CD4-positive, alpha-beta T cell treated with Interleukin-12 subunit alpha and Interleukin-12 subunit beta, for 1 hour (primary cell): ENCODE measurements at regions not wholly inside any gene's neighbourhood (a gene's known extent, or its start where the extent isn't known, plus 50 kb on each side); places are given as distances from the start of the nearest gene placed in this dataset.

ENCODE experiments used
- DNase-seq: peaks from one replicate; pipeline ENCODE4 v3.0.0-alpha.2; 2020

GRCh38 chr7:148950806-148951205 is 66.7 kb upstream of the EZH2 start:
- no peak for DNase-seq

DNA sequence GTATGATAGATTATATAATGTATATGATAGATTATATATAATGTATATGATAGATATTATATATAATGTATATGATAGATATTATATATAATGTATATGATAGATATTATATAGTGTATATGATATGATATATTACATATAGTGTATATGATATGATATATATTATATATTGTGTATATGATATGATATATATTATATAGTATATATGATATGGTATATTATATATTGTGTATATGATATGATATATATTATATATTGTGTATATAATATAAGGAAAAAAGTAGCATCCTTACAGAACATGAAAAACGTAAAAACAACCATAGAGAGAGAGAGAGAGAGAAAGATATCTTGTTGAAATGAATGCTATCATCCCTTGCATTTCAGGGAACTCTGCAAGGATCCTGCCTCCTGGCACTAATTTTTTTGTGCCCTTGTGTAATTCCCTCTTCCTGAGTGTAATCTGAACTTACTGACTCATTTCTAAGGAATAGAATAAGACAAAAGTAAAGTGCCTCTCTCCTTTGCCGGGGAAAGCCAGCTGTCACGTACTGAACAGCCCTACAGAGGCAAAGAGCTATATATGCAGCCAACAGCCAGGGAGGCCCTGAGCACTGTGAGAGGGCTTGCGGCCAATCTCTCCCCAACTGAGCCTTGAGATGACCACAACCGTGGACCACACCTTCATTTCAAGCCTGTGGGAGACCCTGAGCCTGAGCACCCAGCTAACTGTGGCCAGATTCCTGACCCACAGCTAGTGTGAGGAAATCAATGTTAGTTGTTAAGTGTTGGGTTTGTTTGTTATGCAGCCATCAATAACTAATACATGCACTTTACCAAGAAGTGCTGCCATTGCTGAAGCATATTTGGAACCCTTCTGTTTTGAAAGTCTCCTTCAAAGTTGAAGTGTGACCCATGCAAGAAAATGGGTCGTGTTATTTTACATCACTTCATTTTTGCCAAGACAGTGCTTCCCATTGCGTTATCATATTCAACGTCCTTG is 61.1 kb upstream of the EZH2 start:
- no peak for DNase-seq

- DNase-seq: peak; percentile 73
Observed at GRCh38 chr7:148941598-148942275, 57.6 kb upstream of the EZH2 start.

- peak; percentile 80 for DNase-seq
Observed at GRCh38 chr7:148940702-148941597, 56.9 kb upstream of the EZH2 start.

DNA sequence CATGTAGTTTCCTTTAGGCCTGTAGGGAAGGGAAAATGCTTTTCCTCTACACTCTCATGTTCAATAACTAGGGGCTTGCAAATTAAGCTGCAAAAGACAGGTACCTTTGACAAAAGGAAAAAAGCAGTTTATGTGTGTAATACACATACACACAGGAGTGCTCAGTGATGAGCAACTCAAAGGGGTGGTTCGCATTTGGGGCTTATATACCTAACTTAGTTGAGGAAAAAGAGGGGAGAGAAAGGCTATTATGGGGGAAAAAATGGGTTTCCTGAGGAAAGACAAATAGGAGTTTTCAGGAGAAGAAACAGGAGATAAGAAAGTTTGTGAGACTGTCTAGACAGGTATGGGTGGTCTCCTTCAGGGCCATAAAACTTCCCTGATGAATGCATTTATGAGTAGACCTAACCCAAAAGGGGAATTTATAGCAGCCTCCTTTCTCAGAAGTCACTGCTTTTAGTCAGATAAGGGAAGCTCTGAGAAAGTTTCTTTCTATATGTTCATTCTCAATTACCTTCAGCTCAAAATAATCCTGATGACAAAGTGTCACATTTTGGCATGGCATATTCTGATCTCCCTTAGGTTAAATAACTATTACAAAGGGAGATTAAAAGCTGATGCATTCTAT is 55.2 kb upstream of the EZH2 start:
- no peak for DNase-seq

DNA sequence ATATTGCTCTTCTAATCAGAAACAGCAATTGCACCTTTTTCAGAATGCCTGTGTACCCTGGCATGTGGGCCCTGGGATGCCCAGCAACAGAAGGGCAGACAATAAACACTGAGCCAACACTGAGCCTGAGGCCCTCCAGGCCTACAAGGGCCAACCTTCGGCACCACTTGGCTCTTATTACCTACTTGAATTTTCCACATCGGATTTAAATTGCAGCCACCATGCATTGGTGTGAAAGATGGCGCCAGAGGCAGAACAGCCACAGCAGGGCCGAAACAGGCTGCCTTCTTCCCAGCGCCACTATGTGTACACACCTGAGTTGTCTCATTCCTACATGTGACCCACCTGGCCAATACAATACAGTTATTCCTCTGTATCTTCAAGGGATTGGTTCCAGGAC is 51.4 kb upstream of the EZH2 start:
- no peak for DNase-seq
